ENCODE measurements at regions not wholly inside any gene's neighbourhood (a gene's known extent, or its start where the extent isn't known, plus 50 kb on each side); places are given as distances from the start of the nearest gene placed in this dataset.

DNA sequence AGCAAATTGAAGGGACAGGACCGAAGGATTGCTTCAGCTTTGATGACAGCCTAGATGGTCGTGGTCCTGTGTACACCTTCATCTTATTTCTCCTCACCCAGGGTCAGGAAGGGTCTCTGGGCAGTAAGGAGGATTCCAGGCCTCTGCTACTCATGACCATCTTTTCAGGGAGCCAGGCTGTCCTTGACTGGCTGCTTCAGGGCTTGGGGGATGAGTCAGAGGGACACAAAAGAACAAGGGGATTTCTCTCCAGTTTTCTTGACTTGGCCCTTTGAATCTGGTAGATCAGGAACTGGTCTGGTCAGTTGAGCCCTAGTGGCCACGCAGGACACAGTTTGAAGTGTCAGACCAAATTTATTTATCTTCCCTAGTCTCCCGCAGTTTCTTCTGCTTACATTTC is 402.1 kb upstream of the CHD6 start:
- H3K9me3 ChIP-seq = no peaks in the 10 kb centered on the region
- intact Hi-C loops (cut with DNase I; ENCODE audit: low total_unique reads) = no loop called here
- no peaks in the 10 kb centered on the region for H3K36me3 ChIP-seq
- TF ChIP-seq, protein P1, sequence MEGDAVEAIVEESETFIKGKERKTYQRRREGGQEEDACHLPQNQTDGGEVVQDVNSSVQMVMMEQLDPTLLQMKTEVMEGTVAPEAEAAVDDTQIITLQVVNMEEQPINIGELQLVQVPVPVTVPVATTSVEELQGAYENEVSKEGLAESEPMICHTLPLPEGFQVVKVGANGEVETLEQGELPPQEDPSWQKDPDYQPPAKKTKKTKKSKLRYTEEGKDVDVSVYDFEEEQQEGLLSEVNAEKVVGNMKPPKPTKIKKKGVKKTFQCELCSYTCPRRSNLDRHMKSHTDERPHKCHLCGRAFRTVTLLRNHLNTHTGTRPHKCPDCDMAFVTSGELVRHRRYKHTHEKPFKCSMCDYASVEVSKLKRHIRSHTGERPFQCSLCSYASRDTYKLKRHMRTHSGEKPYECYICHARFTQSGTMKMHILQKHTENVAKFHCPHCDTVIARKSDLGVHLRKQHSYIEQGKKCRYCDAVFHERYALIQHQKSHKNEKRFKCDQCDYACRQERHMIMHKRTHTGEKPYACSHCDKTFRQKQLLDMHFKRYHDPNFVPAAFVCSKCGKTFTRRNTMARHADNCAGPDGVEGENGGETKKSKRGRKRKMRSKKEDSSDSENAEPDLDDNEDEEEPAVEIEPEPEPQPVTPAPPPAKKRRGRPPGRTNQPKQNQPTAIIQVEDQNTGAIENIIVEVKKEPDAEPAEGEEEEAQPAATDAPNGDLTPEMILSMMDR (IDR thresholded peaks at IDR 0.05) = no peak
- DNase-seq = no peak
- no peak overlapping the region for H3K4me3 ChIP-seq
- H3K4me1 ChIP-seq = no peaks in the 10 kb centered on the region
- H3K27ac ChIP-seq = no peak overlapping the region
- H3K27me3 ChIP-seq = no peaks in the 10 kb centered on the region

DNA sequence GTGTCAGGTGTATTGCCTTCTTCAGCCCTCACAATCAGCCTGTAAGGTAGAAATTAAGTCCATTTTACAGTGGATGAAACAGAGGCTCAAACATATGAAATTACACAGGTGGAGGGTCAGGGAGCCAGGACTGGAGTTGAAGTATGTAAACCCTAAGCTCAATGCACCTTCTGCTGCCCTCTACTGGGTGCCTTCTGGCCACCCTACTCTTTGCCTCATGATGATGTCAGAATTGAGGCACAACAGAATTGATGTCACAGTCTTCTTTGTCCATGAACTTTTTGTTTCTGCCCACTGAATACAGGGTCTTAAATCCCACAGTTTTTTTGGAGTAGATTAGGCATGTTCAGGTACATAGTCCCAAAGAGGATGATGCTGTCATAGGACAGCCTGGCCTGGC is 400.8 kb upstream of the CHD6 start:
- Histone ChIP-seq H3K27ac (no peak overlapping the region), H3K4me3 (no peak overlapping the region), H3K4me1 (no peaks in the 10 kb centered on the region), H3K9me3 (no peaks in the 10 kb centered on the region), H3K36me3 (no peaks in the 10 kb centered on the region), H3K27me3 (no peaks in the 10 kb centered on the region)
- no peak for DNase-seq
- TF ChIP-seq, protein P1 (IDR thresholded peaks at IDR 0.05) = no peak
- intact Hi-C loops (cut with DNase I; ENCODE audit: low total_unique reads) = no loop called here

DNA sequence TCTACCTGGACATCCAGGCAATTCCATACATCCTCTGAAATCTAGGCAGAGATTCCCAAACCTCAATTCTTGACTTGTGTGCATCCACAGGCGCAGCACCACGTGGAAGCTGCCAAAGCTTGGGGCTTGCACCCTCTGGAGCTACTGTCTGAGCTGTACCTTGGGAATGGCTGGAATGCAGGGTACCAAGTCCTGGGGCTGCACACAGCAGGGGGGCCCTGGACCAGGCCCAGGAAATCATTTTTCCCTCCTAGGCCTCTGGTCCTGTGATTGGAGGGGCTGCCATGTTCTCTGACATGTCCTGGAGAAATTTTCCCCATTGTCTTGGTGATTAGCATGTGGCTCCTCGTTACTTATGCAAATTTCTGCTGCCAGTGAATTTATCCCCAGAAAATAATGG is 391.9 kb upstream of the CHD6 start:
- no peak overlapping the region for H3K4me3 ChIP-seq
- H3K27me3 ChIP-seq = no peaks in the 10 kb centered on the region
- intact Hi-C loops (cut with DNase I; ENCODE audit: low total_unique reads) = no loop called here
- no peak for DNase-seq
- H3K27ac ChIP-seq = no peak overlapping the region
- TF ChIP-seq, protein P1 (IDR thresholded peaks at IDR 0.05) = no peak
- H3K36me3 ChIP-seq = no peaks in the 10 kb centered on the region
- H3K9me3 ChIP-seq = peaks cover 0 to 7% (median 0%) of the 10 kb centered on the region in 3 donors
- H3K4me1 ChIP-seq = no peaks in the 10 kb centered on the region

DNA sequence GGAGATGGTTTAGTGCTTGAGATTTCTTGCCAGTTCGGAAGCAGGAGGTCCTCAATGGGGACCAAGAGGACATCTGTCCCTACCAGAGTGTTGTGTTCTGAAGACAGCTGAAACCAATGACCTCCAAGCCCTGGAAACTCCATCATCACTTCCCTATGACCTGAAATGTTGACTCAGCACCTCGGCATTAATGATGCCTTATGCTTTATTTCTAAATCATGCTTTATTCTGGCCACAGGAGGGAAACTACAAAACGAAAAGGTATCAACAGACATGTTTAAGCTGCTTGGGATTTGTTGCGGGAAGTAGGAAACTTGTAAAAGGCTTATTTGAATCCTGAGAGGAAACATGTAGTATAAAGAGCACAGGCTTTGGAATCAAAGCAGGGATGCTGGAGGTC is 389.1 kb upstream of the CHD6 start:
- H3K27ac ChIP-seq = no peak overlapping the region
- no peak for DNase-seq
- H3K27me3 ChIP-seq = no peaks in the 10 kb centered on the region
- peaks cover 0 to 7% (median 0%) of the 10 kb centered on the region in 3 donors for H3K9me3 ChIP-seq
- H3K4me3 ChIP-seq = no peak overlapping the region
- intact Hi-C loops (cut with DNase I; ENCODE audit: low total_unique reads) = no loop called here
- no peaks in the 10 kb centered on the region for H3K36me3 ChIP-seq
- no peaks in the 10 kb centered on the region for H3K4me1 ChIP-seq
- TF ChIP-seq, protein P1 (IDR thresholded peaks at IDR 0.05) = no peak

DNA sequence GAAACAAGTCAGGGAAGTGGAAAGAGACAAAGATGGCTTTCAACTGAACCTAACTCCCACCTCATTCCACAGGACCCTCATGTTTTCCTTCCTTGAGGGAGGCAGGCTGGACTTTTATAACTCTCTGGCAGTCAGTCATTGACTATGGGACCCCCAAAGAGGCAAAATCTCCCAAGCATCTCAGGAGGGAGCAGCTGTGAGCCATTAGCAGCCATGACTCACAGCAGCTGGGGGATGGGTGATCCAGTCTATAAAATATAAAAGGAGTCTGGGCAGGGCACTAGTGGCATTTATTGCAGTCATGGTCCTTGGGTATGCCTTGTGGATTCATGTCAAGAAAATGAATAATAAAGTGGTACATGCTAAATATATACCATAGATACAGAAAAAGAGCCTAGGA is 387.0 kb upstream of the CHD6 start:
- intact Hi-C loops (cut with DNase I; ENCODE audit: low total_unique reads) = no loop called here
- H3K4me1 ChIP-seq = no peaks in the 10 kb centered on the region
- H3K4me3 ChIP-seq = no peak overlapping the region
- H3K27me3 ChIP-seq = no peaks in the 10 kb centered on the region
- no peak for DNase-seq
- H3K36me3 ChIP-seq = no peaks in the 10 kb centered on the region
- H3K9me3 ChIP-seq = peaks cover 0 to 5% (median 0%) of the 10 kb centered on the region in 3 donors
- TF ChIP-seq, protein P1 (IDR thresholded peaks at IDR 0.05) = no peak
- no peak overlapping the region for H3K27ac ChIP-seq

DNA sequence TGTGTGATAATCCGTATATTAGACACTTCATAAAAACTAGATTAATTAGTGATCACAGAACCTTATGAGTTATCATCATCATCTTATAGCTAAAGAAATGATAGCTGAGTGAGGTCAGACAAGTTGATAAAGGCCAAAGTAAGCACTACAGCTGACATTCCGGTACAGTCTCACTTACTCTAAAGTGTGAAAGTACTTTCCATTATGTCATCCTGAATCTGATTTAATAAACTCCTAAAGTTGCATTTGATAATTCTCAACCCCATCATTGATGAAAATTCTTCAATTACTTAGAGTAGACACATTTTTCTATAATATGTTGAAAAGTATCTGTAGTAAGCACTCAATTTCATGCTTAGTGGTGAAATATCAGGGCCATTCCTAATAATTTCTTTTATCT is 385.2 kb upstream of the CHD6 start:
- Histone ChIP-seq H3K27ac (no peak overlapping the region), H3K4me3 (no peak overlapping the region), H3K9me3 (peaks cover 0 to 6% (median 0%) of the 10 kb centered on the region in 3 donors), H3K4me1 (no peaks in the 10 kb centered on the region), H3K27me3 (no peaks in the 10 kb centered on the region), H3K36me3 (no peaks in the 10 kb centered on the region)
- intact Hi-C loops (cut with DNase I; ENCODE audit: low total_unique reads) = no loop called here
- TF ChIP-seq, protein P1 (IDR thresholded peaks at IDR 0.05) = no peak
- no peak for DNase-seq

All from tibial artery (tissue), 4 donors.